NCI-H748 treated with DMSO at 0.1 percent for 48 hours (cell line): ENCODE measurements at regions not wholly inside any gene's neighbourhood (a gene's known extent, or its start where the extent isn't known, plus 50 kb on each side); places are given as distances from the start of the nearest gene placed in this dataset.
"Not testable (repeated sequence)": the region's sequence is repeated elsewhere in the genome, so short reads cannot be mapped to it uniquely, and the experiment has no call there.

Source experiments
- DNase-seq: peaks from one replicate; lab custom pipeline; 2025; lab: John Stamatoyannopoulos, UW

DNA sequence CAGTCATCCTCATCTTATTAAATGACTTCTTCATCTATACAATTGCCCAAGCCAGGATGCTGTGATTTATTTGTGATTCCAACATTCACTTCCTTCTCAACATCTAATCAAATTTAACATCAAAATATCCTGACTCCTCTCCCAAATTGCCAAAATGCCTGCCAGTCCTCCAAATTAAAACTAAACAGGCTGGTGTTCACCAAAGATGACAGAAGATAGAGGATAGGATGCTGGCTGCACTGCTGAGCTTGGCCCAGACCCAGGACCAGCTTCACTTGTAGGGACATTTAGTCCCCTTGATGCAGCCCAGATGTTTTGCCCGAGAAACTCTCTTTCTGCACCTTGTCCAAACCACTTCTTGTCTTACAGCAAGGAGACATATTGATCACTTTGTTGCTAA is 540.0 kb upstream of the CNTNAP5 start:
- no peak for DNase-seq

GRCh38 chr2:123493687-123494086 is 531.4 kb upstream of the CNTNAP5 start:
- DNase-seq, result no peak

GRCh38 chr2:123495241-123495640 is 529.8 kb upstream of the CNTNAP5 start:
- no peak for DNase-seq

GRCh38 chr2:123500346-123500745 is 524.7 kb upstream of the CNTNAP5 start:
- no peak for DNase-seq

GRCh38 chr2:123500988-123501387 is 524.1 kb upstream of the CNTNAP5 start:
- DNase-seq, result no peak

DNA sequence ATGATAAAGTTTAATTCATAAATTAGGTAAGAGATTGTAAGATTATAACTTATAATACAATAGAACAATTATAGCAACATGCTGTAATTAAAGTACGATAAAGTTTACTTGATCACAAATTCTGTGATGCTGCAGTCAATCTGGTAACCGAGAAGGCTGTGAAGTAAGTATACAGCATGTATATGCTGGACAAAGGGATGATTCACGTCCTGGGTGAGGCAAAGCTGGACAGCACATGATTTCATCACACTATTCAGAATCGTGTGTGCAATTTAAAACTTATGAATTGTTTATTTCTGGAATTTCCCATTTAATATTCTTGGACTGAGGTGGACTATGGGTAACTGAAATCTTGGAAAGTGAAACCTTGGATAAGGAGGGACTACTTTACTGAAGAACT is 522.2 kb upstream of the CNTNAP5 start:
- DNase-seq, result no peak

DNA sequence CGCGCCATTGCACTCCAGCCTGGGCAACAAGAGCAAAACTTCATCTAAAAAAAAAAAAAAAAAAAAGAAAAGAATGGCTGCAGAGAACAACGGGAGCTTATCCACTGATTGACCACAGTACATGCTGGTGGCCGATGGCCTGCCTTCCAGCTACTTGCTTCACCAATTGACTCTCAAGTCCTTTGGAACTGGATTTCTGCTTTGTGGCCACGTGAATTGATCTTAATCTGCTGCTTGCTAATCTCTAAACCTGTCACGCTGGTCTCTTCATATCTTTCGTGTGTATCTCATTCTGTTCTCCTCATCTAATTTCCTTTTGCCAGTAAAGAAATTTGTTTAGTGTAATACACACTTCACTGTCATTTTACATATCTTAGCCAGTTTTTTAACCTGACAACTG is 512.5 kb upstream of the CNTNAP5 start:
- DNase-seq, result no peak

GRCh38 chr2:123513351-123513750 is 511.7 kb upstream of the CNTNAP5 start:
- no peak for DNase-seq

DNA sequence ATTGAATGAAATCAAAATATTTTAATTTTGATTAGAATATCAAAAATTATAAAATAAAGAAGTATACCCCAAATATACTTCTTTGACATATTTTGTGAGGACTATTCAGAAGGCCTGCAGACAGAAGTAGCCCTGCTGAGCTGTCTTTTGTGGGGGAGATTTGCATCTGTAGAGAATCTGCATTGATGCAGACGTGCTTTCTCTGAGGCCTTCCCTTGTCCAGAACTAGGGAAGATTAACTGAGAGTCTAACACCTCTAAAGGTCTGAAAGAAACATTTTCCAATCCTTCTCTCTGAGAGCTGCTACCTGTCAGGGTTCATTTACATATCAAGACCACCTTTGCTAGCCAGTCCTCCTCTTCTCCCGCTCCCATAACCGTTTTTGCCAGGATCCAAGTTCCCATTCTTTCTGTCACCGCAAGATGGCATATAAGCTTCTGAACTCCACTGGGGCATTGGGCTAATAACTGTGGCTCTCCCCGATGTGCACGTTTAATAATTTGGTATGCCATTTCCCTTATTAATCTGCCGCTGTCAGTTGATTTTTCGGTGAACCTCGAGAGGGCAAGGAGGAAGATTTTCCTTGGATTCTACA is 510.4 kb upstream of the CNTNAP5 start:
- DNase-seq, result no peak

DNA sequence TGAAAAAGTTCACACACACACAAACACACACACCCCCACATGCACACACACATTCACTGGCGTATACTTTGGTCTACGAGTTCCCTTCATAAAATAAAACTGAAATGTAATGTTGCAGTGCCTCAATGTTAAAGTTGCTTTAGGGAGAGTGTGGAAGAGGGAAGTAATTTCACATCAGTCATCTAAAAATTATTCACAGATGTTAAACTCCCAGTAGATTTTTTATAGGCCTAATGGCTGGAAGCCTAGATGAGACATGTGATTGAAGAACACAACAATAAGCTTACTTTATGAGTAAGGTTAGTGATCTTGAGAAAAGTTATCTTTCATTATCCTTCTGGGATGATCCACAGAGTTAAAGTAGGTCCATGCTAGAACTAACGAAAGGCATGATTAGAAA is 506.7 kb upstream of the CNTNAP5 start:
- no peak for DNase-seq

- DNase-seq, result no peak
Measured at GRCh38 chr2:123521854-123522253, 503.2 kb upstream of the CNTNAP5 start.

- not testable (repeated sequence) for DNase-seq
Measured at GRCh38 chr2:123522498-123522897, 502.6 kb upstream of the CNTNAP5 start.

DNA sequence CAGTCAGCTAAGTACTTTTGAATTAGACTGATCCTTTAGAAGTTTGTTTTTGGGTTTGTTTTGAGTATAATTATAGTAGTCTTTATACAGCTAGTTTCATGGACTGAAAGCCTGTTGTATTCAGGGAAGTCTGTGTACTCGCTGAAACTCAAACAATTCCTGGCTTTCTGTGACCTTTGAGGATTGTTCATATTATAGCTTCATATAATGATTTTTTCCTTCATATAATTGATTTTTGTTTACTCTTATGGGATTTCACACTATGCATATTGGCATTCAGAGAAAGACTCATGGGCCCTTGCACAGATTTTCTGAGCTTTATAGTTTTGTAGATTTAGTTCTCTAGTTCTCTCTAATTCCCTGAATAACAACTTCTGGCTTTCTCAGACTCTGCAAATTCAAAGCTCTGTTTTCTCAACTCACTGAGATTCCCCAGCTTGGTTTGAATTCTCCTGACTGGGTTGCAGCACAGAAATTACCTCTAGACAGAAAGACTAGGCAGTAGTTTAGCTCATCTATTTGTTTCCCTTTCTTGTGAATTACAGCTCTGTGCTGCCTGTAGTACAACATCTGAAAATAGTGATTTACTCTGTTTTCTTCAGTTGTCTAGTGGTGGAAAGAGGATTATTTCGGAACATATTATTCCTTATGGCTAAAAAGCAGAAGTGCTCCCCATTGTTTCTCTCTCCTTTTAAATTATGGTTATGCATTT is 495.9 kb upstream of the CNTNAP5 start:
- DNase-seq, result no peak

- no peak for DNase-seq
Measured at GRCh38 chr2:123530004-123530403, 495.1 kb upstream of the CNTNAP5 start.

GRCh38 chr2:123532126-123532525 is 493.0 kb upstream of the CNTNAP5 start:
- no peak for DNase-seq

- no peak for DNase-seq
Measured at GRCh38 chr2:123532994-123533393, 492.1 kb upstream of the CNTNAP5 start.

DNA sequence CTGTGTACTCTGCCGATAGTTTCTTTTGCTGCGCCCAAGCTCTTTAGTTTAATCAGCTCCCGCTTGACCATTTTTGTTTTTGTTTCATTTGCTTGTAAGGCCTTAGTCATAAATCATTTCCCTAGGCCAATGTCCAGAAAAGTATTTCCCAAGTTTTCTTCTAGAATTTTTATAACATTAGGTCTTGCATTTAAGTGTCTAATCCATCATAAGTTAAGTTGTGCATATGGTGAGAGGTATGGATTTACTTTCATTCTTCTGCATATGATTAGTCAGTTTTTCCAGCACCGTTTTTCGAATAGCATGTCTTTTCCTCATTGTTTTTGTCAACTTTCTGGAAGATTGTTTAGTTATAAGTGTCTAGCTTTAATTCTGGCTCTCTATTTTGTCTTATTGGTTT is 484.8 kb upstream of the CNTNAP5 start:
- DNase-seq, result no peak

DNA sequence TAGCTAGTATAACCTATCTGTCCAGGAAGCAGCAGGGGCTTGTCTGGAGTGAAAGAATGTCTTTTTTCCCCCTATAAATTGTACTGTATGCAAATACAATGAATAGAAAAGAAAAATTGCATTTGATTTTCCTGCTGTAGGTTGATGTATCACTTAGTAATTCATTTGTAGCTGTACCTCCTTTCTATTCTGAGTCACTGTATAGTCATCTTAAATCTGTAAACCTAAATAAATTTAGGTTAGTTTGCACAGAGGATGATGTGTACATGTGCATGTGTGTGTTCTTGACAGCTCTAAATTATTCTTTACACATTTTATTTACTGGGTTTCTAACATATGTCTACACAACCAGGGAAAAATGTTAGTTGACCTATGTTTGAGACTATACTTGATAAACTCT is 478.7 kb upstream of the CNTNAP5 start:
- no peak for DNase-seq

- DNase-seq, result no peak
Measured at GRCh38 chr2:123563515-123563914, 461.6 kb upstream of the CNTNAP5 start.

DNA sequence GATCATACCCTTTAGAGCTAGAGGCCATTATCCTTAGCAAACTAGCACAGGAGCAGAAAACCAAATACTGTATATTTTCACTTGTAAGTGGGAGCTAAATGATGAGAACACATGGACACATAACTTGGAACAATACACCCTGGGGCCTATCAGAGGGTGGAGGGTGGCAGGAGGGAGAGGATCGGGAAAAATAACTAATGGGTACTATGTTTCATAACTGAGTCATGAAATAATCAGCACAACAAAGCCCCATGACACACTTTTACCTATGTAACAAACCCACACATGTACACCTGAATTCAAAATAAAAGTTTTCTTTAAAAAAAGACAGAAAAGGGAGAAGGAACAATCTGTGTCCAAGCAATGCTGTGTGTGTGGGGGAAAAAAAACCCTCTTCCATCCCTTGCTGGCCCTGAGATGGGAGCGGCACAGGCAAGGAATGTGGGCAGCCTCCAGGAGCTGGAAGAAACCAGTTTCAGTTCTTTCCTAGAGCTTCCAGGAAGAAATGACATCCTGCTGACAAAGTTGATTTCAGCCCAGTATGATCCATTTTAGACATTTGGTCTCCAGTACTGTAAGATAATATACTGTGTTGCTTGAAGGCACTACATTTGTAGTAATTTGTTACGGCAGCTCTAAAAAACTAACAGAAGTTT is 458.7 kb upstream of the CNTNAP5 start:
- no peak for DNase-seq

- no peak for DNase-seq
Measured at GRCh38 chr2:123578016-123578415, 447.1 kb upstream of the CNTNAP5 start.

- DNase-seq, result no peak
Measured at GRCh38 chr2:123596621-123597020, 428.5 kb upstream of the CNTNAP5 start.

DNA sequence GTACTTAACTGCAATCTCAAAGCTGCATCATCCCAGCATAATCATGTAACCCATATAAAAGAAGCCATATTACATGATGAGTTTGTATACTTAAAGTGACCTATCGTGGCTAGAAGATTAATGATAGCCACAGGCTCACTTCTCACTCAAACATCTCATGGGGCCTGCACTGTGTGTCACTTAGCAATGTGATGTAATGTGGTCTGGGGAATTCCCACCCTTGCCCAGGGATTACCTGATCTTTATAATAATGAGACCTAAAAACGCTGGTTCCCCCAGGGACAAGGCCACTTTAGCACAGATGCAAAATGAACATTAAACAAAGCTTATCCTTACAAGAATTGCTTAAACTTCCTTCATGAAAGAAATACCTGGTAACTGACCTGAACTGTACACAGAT is 427.1 kb upstream of the CNTNAP5 start:
- DNase-seq, result no peak

DNA sequence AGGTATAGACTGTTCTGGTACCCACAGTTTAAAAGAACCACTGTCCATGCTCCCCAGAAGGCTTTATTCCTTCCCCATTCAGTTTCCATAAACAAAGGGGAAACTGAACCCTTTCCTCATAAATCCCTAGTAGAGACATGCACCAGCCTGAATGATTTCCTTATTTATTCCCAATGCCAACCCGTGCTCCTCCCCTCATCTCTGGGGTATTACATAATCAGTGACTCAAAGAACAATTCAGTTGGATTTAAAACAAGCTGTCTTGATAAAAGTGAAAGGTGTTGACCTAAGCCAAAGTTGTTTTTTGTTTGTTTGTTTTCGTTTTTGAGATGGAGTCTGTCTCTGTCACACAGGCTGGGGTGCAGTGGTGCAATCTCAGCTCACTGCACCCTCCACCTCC is 418.5 kb upstream of the CNTNAP5 start:
- no peak for DNase-seq
